Suprapubic skin (tissue), 4 donors: ENCODE measurements at regions not wholly inside any gene's neighbourhood (a gene's known extent, or its start where the extent isn't known, plus 50 kb on each side); places are given as distances from the start of the nearest gene placed in this dataset.

Experiments
- DNase-seq, 2 donors: peaks; one replicate each; pipeline ENCODE4 v3.0.0-alpha.2; 2019; ENCODE audit warnings: low spot score in 2 of 2
- H3K27ac ChIP-seq: fragments of 200-600 bp; sonication (generic); one replicate; pipeline ENCODE4 v1.5.1; 2019
- H3K27me3 ChIP-seq: fragments of 200-600 bp; sonication (generic); one replicate; pipeline ENCODE4 v1.5.1; 2019
- H3K36me3 ChIP-seq: fragments of 200-600 bp; sonication (generic); one replicate; pipeline ENCODE4 v1.5.1; 2019
- H3K4me1 ChIP-seq: fragments of 200-600 bp; sonication (generic); one replicate; pipeline ENCODE4 v1.5.1; 2019
- H3K4me3 ChIP-seq: fragments of 200-600 bp; sonication (generic); one replicate; pipeline ENCODE4 v1.5.1; 2019; ENCODE audit warnings: mild to moderate bottlenecking
- H3K9me3 ChIP-seq: fragments of 200-600 bp; sonication (generic); one replicate; pipeline ENCODE4 v1.5.1; 2019
- CTCF ChIP-seq, 2 donors: fragments of 200-600 bp in 1 of 2; fragments of 450-650 bp in 1 of 2; sonication (generic) in 1 of 2; IDR thresholded peaks; one replicate each; pipeline ENCODE4 v1.5.1; 2016 to 2019; ENCODE audit warnings: antibody characterized with exemption in 2 of 2, mild to moderate bottlenecking in 1 of 2, moderate library complexity in 1 of 2
- EP300 ChIP-seq: sonication (generic); formaldehyde crosslinking; IDR thresholded peaks from one replicate; pipeline ENCODE4 v1.6.1; 2017; ENCODE audit warnings: antibody characterized with exemption
- POLR2A ChIP-seq, 2 donors: fragments of 450-650 bp; IDR thresholded peaks; one replicate each; pipeline ENCODE4 v1.6.1; 2017; ENCODE audit warnings: antibody characterized with exemption in 2 of 2, mild to moderate bottlenecking in 2 of 2, moderate library complexity in 2 of 2
- POLR2AphosphoS5 ChIP-seq, 3 donors: sonication (generic); formaldehyde crosslinking; IDR thresholded peaks; one replicate each; pipeline ENCODE4 v1.6.1; 2017; ENCODE audit warnings: antibody characterized with exemption in 3 of 3
- WGBS: methylation state at CpG from one replicate; pipeline ENCODE4 v1.1.5; 2018; 5-methylcytosine and 5-hydroxymethylcytosine counted together

GRCh38 chr11:103682318-103683184 lies 353.9 kb upstream of the DDI1 start:
- H3K9me3 ChIP-seq = no peaks in the 10 kb centered on the region
- H3K4me1 ChIP-seq = no peaks in the 10 kb centered on the region
- TF ChIP-seq CTCF (IDR thresholded peaks at IDR 0.05) (peak; percentile 59 to 62), POLR2AphosphoS5 (IDR thresholded peaks at IDR 0.05) (no peak)
- H3K36me3 ChIP-seq = no peaks in the 10 kb centered on the region
- 15% methylated on average over 8 of the region's 8 CpGs for WGBS
- no peaks in the 10 kb centered on the region for H3K27me3 ChIP-seq
- peak; percentile 62 to 77 for DNase-seq
- no peak overlapping the region for H3K4me3 ChIP-seq
- no peak overlapping the region for H3K27ac ChIP-seq

- Histone ChIP-seq H3K9me3 (no peaks in the 10 kb centered on the region), H3K4me1 (no peaks in the 10 kb centered on the region), H3K4me3 (no peak overlapping the region), H3K27me3 (no peaks in the 10 kb centered on the region), H3K27ac (no peak overlapping the region), H3K36me3 (no peaks in the 10 kb centered on the region)
- WGBS = 90% methylated on average over 2 of the region's 2 CpGs
- TF ChIP-seq CTCF (IDR thresholded peaks at IDR 0.05) (no peak), POLR2A (IDR thresholded peaks at IDR 0.05) (no peak)
- DNase-seq = no peak
These were observed 352.9 kb upstream of the DDI1 start for GRCh38 chr11:103683576-103683975.

GRCh38 chr11:103688924-103689323 lies 347.5 kb upstream of the DDI1 start:
- Histone ChIP-seq H3K27ac (no peak overlapping the region), H3K27me3 (no peaks in the 10 kb centered on the region), H3K36me3 (no peaks in the 10 kb centered on the region), H3K4me1 (no peaks in the 10 kb centered on the region), H3K9me3 (no peaks in the 10 kb centered on the region), H3K4me3 (no peak overlapping the region)
- TF ChIP-seq CTCF (IDR thresholded peaks at IDR 0.05) = no peak
- no peak for TF ChIP-seq POLR2A (IDR thresholded peaks at IDR 0.05)
- TF ChIP-seq POLR2AphosphoS5 (IDR thresholded peaks at IDR 0.05) = no peak
- DNase-seq = no peak
- 89% methylated on average over 3 of the region's 3 CpGs for WGBS

- Histone ChIP-seq H3K27me3 (no peaks in the 10 kb centered on the region), H3K9me3 (no peaks in the 10 kb centered on the region), H3K27ac (no peak overlapping the region), H3K4me3 (no peak overlapping the region), H3K36me3 (no peaks in the 10 kb centered on the region), H3K4me1 (no peaks in the 10 kb centered on the region)
- 33% methylated on average over 1 of the region's 1 CpG for WGBS
- DNase-seq = no peak
- TF ChIP-seq CTCF (IDR thresholded peaks at IDR 0.05) (no peak), POLR2A (IDR thresholded peaks at IDR 0.05) (no peak), POLR2AphosphoS5 (IDR thresholded peaks at IDR 0.05) (no peak), EP300 (no peak)
These were observed 346.1 kb upstream of the DDI1 start for GRCh38 chr11:103690356-103690755.

- Histone ChIP-seq H3K9me3 (no peaks in the 10 kb centered on the region), H3K4me1 (peaks cover 6% of the 10 kb centered on the region), H3K27ac (no peak overlapping the region), H3K27me3 (no peaks in the 10 kb centered on the region), H3K4me3 (no peak overlapping the region), H3K36me3 (no peaks in the 10 kb centered on the region)
- TF ChIP-seq EP300 (no peak), POLR2AphosphoS5 (IDR thresholded peaks at IDR 0.05) (no peak), CTCF (IDR thresholded peaks at IDR 0.05) (no peak), POLR2A (IDR thresholded peaks at IDR 0.05) (no peak)
- no peak for DNase-seq
These were observed 340.3 kb upstream of the DDI1 start for GRCh38 chr11:103696123-103696522.
